ENCODE measurements at regions not wholly inside any gene's neighbourhood (a gene's known extent, or its start where the extent isn't known, plus 50 kb on each side); places are given as distances from the start of the nearest gene placed in this dataset.

DNA sequence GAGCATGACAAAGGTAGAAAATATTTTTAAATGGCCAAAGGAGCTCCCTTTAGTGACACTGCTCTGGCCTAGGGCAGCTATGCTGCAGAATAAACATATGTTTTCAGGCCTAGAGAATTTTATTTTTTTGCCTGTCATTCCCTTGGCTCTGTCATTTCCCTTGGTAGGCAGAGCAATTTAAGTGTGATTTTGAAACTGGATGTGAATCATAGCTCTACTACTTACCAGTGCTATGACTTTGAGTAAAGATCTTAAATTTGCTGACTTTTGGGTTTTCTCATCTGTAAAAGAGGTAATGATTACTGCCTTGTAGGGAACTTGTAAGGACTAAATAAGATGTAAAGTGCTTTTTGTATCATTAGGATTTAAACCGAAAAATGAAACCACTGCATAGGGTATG lies 189.0 kb upstream of the ZRANB2 start:
- Histone ChIP-seq H3K36me3 (replicated peaks in 1 of 2; ENCODE audit: control insufficient read depth in 1 of 2, insufficient read depth in 2 of 2, low read length in 1 of 2) (no peaks in the 10 kb centered on the region), H3K4me2 (no peak overlapping the region), H3K27me3 (ENCODE audit: insufficient read depth) (no peaks in the 10 kb centered on the region), H3K9me2 (no peaks in the 10 kb centered on the region), H3F3A (replicated peaks; ENCODE audit: insufficient read depth) (no peaks in the 10 kb centered on the region), H3K4me3 (ENCODE audit: low read depth in 2 of 2, low read length in 1 of 2) (no peak overlapping the region), H4K20me1 (ENCODE audit: insufficient read depth) (no peaks in the 10 kb centered on the region), H3K4me1 (ENCODE audit: control insufficient read depth in 1 of 2, insufficient read depth in 2 of 2, low read depth in 1 of 2, low read length in 1 of 2) (no peaks in the 10 kb centered on the region), H3K9ac (no peak overlapping the region), H3K9me3 (no peaks in the 10 kb centered on the region), H3K27ac (ENCODE audit: low read depth in 2 of 2, low read length in 1 of 2) (no peak overlapping the region), H2AFZ (ENCODE audit: low read depth) (no peak overlapping the region), H3K79me2 (ENCODE audit: insufficient read depth) (no peaks in the 10 kb centered on the region)
- ChIA-PET CTCF (interaction anchor here (0.7 kb wide), 1 partner anchor 41 kb away, joined by 3 read pairs; no protein-coding TSS in a partner anchor), POLR2A (no interaction called here)
- no peak for DNase-seq
- no peak for TF ChIP-seq MEF2A (IDR thresholded peaks at IDR 0.05; ENCODE audit: borderline replicate concordance, low read depth)
- 63% methylated on average over 1 of the region's 1 CpG for WGBS (ENCODE audit: low lambda C conversion rate)

DNA sequence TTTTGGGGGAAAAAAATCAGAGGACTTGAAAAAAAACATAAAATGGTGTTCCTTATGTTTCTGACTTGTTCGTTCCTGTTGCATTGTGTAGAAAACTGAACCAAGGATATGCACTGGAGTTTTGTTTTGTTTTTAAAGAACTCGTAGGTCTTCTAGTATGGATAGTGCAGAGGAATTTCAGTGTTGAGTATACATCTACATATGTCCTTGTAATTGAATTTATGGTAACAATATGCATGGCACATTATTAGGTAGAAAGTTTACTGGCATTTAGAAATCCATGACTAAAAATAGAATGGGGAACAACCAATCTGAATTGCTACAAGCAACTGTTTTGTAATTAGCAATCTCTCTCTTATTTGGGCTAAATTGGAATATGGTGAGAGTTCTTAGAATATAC lies 188.3 kb upstream of the ZRANB2 start:
- no peak overlapping the region for H2AFZ ChIP-seq (ENCODE audit: low read depth)
- CTCF ChIA-PET, result interaction anchor here (0.7 kb wide), 1 partner anchor 41 kb away, joined by 3 read pairs; no protein-coding TSS in a partner anchor
- no peaks in the 10 kb centered on the region for H3K9me3 ChIP-seq

DNA sequence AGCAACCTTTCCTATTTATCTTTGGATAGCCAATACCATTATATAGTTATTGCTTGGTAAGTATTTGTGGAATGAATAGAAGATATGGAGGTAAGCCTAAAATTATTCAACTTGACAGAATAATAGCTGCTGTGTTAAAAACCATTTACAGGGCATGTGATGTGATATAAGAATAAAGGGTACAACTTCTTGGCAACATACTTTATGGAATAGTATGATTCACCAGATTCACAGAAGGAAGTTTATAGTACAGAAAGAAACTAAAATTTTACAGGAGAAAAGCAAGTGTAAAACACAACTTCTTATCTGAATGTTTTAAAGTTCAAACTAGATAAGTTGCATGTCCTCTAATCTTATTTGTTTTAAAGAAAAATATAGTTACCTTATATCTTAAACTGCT lies 186.4 kb upstream of the ZRANB2 start:
- no peak for DNase-seq
- TF ChIP-seq RCOR1 (IDR thresholded peaks at IDR 0.05; ENCODE audit: low read length) (no peak), RXRA (IDR thresholded peaks at IDR 0.05; ENCODE audit: borderline replicate concordance, low read depth) (no peak), MXI1 (IDR thresholded peaks at IDR 0.05; ENCODE audit: low read depth, low read length) (no peak), TEAD4 (IDR thresholded peaks at IDR 0.05; ENCODE audit: borderline replicate concordance, insufficient read depth) (no peak), POLR2AphosphoS5 (IDR thresholded peaks at IDR 0.05; ENCODE audit: low read depth, low read length) (no peak), SIN3A (IDR thresholded peaks at IDR 0.05; ENCODE audit: borderline replicate concordance, low read depth, low read length) (no peak), FOSL2 (IDR thresholded peaks at IDR 0.05; ENCODE audit: borderline replicate concordance, low read depth) (no peak)
- TF ChIP-seq, protein P1, sequence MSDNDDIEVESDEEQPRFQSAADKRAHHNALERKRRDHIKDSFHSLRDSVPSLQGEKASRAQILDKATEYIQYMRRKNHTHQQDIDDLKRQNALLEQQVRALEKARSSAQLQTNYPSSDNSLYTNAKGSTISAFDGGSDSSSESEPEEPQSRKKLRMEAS (IDR thresholded peaks at IDR 0.05; ENCODE audit: low read depth), result no peak
- TF ChIP-seq, protein P2, sequence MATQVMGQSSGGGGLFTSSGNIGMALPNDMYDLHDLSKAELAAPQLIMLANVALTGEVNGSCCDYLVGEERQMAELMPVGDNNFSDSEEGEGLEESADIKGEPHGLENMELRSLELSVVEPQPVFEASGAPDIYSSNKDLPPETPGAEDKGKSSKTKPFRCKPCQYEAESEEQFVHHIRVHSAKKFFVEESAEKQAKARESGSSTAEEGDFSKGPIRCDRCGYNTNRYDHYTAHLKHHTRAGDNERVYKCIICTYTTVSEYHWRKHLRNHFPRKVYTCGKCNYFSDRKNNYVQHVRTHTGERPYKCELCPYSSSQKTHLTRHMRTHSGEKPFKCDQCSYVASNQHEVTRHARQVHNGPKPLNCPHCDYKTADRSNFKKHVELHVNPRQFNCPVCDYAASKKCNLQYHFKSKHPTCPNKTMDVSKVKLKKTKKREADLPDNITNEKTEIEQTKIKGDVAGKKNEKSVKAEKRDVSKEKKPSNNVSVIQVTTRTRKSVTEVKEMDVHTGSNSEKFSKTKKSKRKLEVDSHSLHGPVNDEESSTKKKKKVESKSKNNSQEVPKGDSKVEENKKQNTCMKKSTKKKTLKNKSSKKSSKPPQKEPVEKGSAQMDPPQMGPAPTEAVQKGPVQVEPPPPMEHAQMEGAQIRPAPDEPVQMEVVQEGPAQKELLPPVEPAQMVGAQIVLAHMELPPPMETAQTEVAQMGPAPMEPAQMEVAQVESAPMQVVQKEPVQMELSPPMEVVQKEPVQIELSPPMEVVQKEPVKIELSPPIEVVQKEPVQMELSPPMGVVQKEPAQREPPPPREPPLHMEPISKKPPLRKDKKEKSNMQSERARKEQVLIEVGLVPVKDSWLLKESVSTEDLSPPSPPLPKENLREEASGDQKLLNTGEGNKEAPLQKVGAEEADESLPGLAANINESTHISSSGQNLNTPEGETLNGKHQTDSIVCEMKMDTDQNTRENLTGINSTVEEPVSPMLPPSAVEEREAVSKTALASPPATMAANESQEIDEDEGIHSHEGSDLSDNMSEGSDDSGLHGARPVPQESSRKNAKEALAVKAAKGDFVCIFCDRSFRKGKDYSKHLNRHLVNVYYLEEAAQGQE (IDR thresholded peaks at IDR 0.05; ENCODE audit: low read depth, low read length), result no peak
- no peaks in the 10 kb centered on the region for H3K4me1 ChIP-seq (ENCODE audit: control insufficient read depth in 1 of 2, insufficient read depth in 2 of 2, low read depth in 1 of 2, low read length in 1 of 2)
- ChIA-PET POLR2A (no interaction called here), CTCF (interaction anchor here (0.6 kb wide), 1 partner anchor 13 kb away, joined by 3 read pairs; no protein-coding TSS in a partner anchor)
- H3K9me3 ChIP-seq, result no peaks in the 10 kb centered on the region
- H3F3A ChIP-seq (replicated peaks; ENCODE audit: insufficient read depth), result no peaks in the 10 kb centered on the region
- no peaks in the 10 kb centered on the region for H3K36me3 ChIP-seq (replicated peaks in 1 of 2; ENCODE audit: control insufficient read depth in 1 of 2, insufficient read depth in 2 of 2, low read length in 1 of 2)
- H3K27me3 ChIP-seq (ENCODE audit: insufficient read depth), result no peaks in the 10 kb centered on the region
- H3K4me2 ChIP-seq, result no peak overlapping the region
- no peaks in the 10 kb centered on the region for H3K79me2 ChIP-seq (ENCODE audit: insufficient read depth)
- H3K4me3 ChIP-seq (ENCODE audit: low read depth in 2 of 2, low read length in 1 of 2), result no peak overlapping the region
- no peak overlapping the region for H3K9ac ChIP-seq
- no peaks in the 10 kb centered on the region for H3K9me2 ChIP-seq
- no peak overlapping the region for H3K27ac ChIP-seq (ENCODE audit: low read depth in 2 of 2, low read length in 1 of 2)
- H2AFZ ChIP-seq (ENCODE audit: low read depth), result no peak overlapping the region
- no peaks in the 10 kb centered on the region for H4K20me1 ChIP-seq (ENCODE audit: insufficient read depth)

More for the DNA sequence above, 188.3 kb upstream of the ZRANB2 start:
- no peak for DNase-seq
- Histone ChIP-seq H3K27me3 (ENCODE audit: insufficient read depth) (no peaks in the 10 kb centered on the region), H3K79me2 (ENCODE audit: insufficient read depth) (no peaks in the 10 kb centered on the region), H3K4me2 (no peak overlapping the region), H3K36me3 (replicated peaks in 1 of 2; ENCODE audit: control insufficient read depth in 1 of 2, insufficient read depth in 2 of 2, low read length in 1 of 2) (no peaks in the 10 kb centered on the region), H3K4me1 (ENCODE audit: control insufficient read depth in 1 of 2, insufficient read depth in 2 of 2, low read depth in 1 of 2, low read length in 1 of 2) (no peaks in the 10 kb centered on the region), H3F3A (replicated peaks; ENCODE audit: insufficient read depth) (no peaks in the 10 kb centered on the region), H3K4me3 (ENCODE audit: low read depth in 2 of 2, low read length in 1 of 2) (no peak overlapping the region), H3K9ac (no peak overlapping the region), H3K9me2 (no peaks in the 10 kb centered on the region), H4K20me1 (ENCODE audit: insufficient read depth) (no peaks in the 10 kb centered on the region), H3K27ac (ENCODE audit: low read depth in 2 of 2, low read length in 1 of 2) (no peak overlapping the region)
- POLR2A ChIA-PET, result no interaction called here
- TF ChIP-seq, protein P3, sequence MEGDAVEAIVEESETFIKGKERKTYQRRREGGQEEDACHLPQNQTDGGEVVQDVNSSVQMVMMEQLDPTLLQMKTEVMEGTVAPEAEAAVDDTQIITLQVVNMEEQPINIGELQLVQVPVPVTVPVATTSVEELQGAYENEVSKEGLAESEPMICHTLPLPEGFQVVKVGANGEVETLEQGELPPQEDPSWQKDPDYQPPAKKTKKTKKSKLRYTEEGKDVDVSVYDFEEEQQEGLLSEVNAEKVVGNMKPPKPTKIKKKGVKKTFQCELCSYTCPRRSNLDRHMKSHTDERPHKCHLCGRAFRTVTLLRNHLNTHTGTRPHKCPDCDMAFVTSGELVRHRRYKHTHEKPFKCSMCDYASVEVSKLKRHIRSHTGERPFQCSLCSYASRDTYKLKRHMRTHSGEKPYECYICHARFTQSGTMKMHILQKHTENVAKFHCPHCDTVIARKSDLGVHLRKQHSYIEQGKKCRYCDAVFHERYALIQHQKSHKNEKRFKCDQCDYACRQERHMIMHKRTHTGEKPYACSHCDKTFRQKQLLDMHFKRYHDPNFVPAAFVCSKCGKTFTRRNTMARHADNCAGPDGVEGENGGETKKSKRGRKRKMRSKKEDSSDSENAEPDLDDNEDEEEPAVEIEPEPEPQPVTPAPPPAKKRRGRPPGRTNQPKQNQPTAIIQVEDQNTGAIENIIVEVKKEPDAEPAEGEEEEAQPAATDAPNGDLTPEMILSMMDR (IDR thresholded peaks at IDR 0.05), result no peak
- TF ChIP-seq TAF1 (IDR thresholded peaks at IDR 0.05; ENCODE audit: borderline replicate concordance, low read depth, low read length) (no peak), FOXJ3 (CRISPR knock-in tag; IDR thresholded peaks at IDR 0.05) (no peak), CHD2 (IDR thresholded peaks at IDR 0.05; ENCODE audit: low read length, partially characterized antibody) (no peak)
- WGBS (ENCODE audit: low lambda C conversion rate), result 21% methylated on average over 2 of the region's 2 CpGs
